ENCODE measurements at regions not wholly inside any gene's neighbourhood (a gene's known extent, or its start where the extent isn't known, plus 50 kb on each side); places are given as distances from the start of the nearest gene placed in this dataset.

GRCh38 chr18:14916851-14917250 lies 168.9 kb downstream of the ANKRD30B start:
- Histone ChIP-seq H3K4me2 (ENCODE audit: low read depth, low read length) (no peak overlapping the region), H2AFZ (replicated peaks; ENCODE audit: low read length, poor library complexity) (no peak overlapping the region), H3K4me1 (ENCODE audit: control insufficient read depth, insufficient read depth, low read length) (no peaks in the 10 kb centered on the region), H2BK5ac (ENCODE audit: low read depth, low read length, poor library complexity, severe bottlenecking) (no peak overlapping the region), H3K23ac (ENCODE audit: low read depth, low read length) (no peak overlapping the region), H2BK15ac (ENCODE audit: low read depth, low read length) (no peak overlapping the region), H2BK120ac (ENCODE audit: low read depth, low read length) (no peak overlapping the region), H2AK9ac (replicated peaks; ENCODE audit: low read depth, low read length, poor library complexity) (no peak overlapping the region), H3K56ac (ENCODE audit: extremely low read depth, insufficient read depth, low read length) (no peak overlapping the region), H4K5ac (ENCODE audit: low read depth, low read length) (no peak overlapping the region), H4K20me1 (ENCODE audit: insufficient read depth, low read length) (no peaks in the 10 kb centered on the region), H3K27ac (ENCODE audit: insufficient read depth, low read length) (no peak overlapping the region), H3K4me3 (ENCODE audit: insufficient read depth, low read depth, low read length) (no peak overlapping the region), H4K8ac (ENCODE audit: low read depth in 2 of 2, low read length in 2 of 2) (no peak overlapping the region), H3K9me3 (ENCODE audit: control insufficient read depth, insufficient read depth, low read length) (peaks cover 34% of the 10 kb centered on the region), H3K4ac (ENCODE audit: low read depth, low read length) (no peak overlapping the region), H3K18ac (ENCODE audit: low read depth, low read length) (no peak overlapping the region), H3K79me1 (ENCODE audit: low read depth in 1 of 2, low read length in 2 of 2) (no peaks in the 10 kb centered on the region), H3K9me1 (ENCODE audit: insufficient read depth, low read length) (no peaks in the 10 kb centered on the region), H3K9ac (ENCODE audit: low read depth, low read length) (no peak overlapping the region), H3K27me3 (ENCODE audit: control insufficient read depth, insufficient read depth, low read length) (no peaks in the 10 kb centered on the region), H3K14ac (replicated peaks; ENCODE audit: low read depth, low read length) (no peak overlapping the region), H2AK5ac (ENCODE audit: low read depth, low read length) (no peak overlapping the region), H2BK20ac (ENCODE audit: low read depth, low read length) (no peak overlapping the region), H4K91ac (ENCODE audit: insufficient read depth, low read depth, low read length) (no peak overlapping the region), H3K36me3 (ENCODE audit: control insufficient read depth, insufficient read depth, low read length) (no peaks in the 10 kb centered on the region)
- in situ Hi-C loops (cut with MboI; ENCODE audit: low sequenced_read_pairs), result loop anchor here (10.0 kb wide), 1 partner anchor 58 kb away; no protein-coding TSS in a partner anchor
- WGBS, 2 experiments (ENCODE audit: extremely low coverage in 2 of 2, insufficient read length in 1 of 2), result 20% methylated on average over 2 of the region's 6 CpGs; no CpG with 5 or more reads in 1 of the 2 experiments
- no peak for DNase-seq
- intact Hi-C loops (cut with micrococcal nuclease), result no loop called here
- POLR2A ChIA-PET (ENCODE audit: unreplicated experiment), result no interaction called here
- BruUV-seq (replicated peaks), result no TSS peak
- ATAC-seq (ENCODE audit: low read depth), result no peak
- no peak for TF ChIP-seq POLR2A (IDR thresholded peaks at IDR 0.05; ENCODE audit: low read depth, low read length)
- no peak for TF ChIP-seq SMC3 (IDR thresholded peaks at IDR 0.05; ENCODE audit: low read depth, low read length)
- no peak for TF ChIP-seq FOS (IDR thresholded peaks at IDR 0.05; ENCODE audit: low read depth, low read length)
- no peak for TF ChIP-seq MXI1 (IDR thresholded peaks at IDR 0.05; ENCODE audit: borderline replicate concordance, low read depth, low read length)
- TF ChIP-seq USF2 (IDR thresholded peaks at IDR 0.05; ENCODE audit: low read depth, low read length), result no peak
- TF ChIP-seq RCOR1 (IDR thresholded peaks at IDR 0.05; ENCODE audit: insufficient replicate concordance, low read length), result no peak
- no peak for TF ChIP-seq ELK1 (IDR thresholded peaks at IDR 0.05; ENCODE audit: borderline replicate concordance, low read depth, low read length)
- no peak for TF ChIP-seq CTCF (conservative IDR thresholded peaks at IDR 0.05; ENCODE audit: low read depth, low read length)
- TF ChIP-seq RFX5 (IDR thresholded peaks at IDR 0.05; ENCODE audit: low read depth, low read length), result no peak
- CTCF ChIA-PET, result no interaction called here
- dilution Hi-C loops (cut with HindIII; ENCODE audit: low sequenced_read_pairs, unreplicated experiment), result no loop called here
